Islet of Langerhans (tissue), 1 donor: ENCODE measurements at regions not wholly inside any gene's neighbourhood (a gene's known extent, or its start where the extent isn't known, plus 50 kb on each side); places are given as distances from the start of the nearest gene placed in this dataset.

Experiments
- FAIRE-seq: peaks from one replicate; lab custom pipeline; 2011; peaks lifted over from hg19 to GRCh38; lab: Jason Lieb, UNC

DNA sequence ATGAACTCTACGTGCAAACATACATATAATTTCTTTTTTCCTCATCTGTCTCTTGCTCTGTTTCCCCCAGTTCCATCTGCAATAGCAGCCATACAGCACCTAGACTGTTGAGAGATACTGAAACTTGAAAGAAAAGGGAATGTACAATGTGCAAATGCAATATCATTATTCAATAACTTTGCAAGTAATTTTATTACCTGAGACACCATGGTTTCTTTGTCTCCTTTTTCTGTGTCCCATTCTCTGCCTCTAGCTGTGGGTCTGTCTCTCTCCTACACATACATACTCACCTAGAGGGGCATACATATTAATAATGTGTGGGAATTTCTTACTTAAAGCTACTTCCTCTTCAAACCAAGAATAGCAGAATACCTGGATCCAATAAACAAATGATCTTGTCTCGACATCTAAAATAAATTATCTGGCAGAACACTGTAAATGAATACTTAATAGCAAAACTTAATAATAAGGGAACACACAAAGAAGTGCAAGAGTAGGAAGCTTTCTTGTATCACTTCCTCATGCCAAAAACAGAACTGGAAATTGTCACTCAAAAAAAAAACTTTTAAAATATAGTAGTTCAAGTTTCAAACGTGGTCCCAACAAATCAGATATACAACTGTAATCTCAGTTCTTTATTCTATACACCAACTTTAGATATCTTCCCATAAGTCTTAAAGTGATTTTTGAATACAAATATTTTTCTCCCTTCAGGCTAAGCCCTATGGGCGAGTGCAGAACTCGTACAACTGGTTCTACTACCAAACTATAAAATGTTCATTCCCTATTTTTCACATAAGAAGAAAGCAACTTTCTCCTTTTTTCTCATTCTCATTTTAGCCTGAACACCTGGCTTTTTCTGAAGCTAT is 194.6 kb downstream of the NRIP1 start:
- FAIRE-seq: no peak

DNA sequence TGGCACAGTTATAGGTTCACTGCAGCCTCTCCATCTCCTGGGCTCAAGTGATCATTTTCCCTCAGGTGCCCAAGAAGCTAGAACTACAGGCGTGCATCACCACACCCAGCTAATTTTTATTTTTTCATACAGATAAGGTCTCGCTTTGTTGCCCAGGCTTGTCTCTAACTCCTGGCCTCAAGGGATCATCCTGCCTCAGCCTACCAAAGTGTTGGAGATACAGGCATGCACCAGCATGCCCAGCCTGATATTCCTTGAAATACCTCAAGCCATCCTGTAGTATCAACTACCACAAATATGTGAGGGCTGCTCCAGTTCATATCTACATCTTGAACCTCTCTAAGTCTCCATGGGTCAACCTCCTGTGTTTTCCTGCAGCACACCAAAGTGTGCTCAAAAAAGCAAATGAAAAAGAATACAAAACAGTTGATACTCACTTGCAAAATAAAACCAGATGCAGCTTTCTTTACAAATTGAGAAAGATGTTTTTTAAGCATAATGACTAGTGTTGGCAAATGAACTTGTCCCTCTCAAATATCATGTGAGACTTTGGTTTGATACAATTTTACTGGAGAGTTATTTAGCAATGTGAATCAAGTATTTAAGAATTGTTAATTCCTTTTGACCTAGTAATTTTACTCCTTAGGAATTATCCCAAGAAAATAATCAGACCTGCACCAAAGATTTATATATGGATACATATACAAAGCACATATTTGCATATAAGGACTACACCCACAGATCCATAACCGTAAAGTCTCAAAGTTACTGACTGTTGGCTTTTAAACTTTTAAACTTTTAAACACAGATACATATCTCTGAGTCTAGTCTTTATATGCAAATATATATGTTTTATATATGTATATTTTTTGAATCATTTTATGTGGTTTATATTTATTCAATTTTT is 197.7 kb downstream of the NRIP1 start:
- no peak for FAIRE-seq

DNA sequence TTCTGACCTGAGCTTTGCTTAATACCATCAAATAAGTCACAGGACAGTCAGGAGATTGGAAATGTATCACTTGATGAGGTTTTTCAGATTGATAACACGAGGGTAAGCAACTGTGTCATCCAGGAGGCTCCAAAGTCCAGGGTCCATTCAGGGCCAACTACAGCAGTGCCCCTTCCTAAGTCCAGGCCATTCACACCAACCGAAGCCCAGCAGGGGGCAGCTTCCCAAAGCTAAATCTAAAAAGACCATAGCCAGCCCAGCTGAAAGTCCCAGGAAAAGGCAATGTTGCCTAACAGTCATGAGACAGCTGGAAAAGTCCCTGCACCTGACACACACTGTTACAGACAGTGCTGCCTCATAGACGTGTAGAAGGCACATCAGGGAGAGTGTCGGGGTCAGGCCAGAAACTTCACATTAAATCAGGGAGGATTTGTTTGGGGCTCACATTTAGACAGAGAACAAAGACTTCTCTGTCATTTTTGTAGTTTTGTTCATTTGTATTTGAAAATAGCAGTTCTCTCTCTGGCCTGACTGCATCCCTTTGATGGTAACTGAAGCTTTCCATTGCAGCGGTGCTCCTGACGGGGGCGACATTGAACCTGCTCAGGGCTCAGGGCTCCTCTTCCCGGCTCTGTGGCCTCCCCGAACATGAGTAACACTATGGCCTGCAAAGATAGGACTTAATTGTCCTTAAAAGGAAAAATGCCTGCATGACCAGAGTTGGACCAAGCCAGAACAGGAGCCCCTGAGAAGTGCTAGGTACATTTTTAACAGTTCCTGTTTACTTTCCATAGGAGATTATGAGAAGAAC is 200.4 kb downstream of the NRIP1 start:
- FAIRE-seq: peak; percentile 69

DNA sequence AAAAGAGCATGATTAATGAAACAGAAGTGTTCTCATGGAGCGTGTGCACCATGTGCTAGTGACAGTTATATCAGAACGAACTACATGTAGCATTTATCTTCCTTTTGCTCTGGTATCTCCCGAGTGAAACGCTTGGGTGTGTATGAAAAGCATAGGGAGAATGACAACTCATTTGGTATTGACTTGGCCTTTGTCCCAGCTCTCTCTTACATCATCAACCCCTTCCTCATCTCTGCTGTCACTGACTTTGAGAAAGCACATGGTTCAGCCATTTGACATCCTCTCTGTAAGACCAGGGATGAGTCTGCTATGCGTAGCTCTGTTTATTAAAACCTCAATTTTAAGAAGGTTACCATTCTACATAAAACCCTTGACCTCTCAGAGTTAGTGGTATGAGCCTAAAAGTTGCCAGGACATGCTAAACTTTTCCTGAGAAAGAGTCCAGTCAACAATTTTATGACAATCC is 201.0 kb downstream of the NRIP1 start:
- FAIRE-seq: no peak

DNA sequence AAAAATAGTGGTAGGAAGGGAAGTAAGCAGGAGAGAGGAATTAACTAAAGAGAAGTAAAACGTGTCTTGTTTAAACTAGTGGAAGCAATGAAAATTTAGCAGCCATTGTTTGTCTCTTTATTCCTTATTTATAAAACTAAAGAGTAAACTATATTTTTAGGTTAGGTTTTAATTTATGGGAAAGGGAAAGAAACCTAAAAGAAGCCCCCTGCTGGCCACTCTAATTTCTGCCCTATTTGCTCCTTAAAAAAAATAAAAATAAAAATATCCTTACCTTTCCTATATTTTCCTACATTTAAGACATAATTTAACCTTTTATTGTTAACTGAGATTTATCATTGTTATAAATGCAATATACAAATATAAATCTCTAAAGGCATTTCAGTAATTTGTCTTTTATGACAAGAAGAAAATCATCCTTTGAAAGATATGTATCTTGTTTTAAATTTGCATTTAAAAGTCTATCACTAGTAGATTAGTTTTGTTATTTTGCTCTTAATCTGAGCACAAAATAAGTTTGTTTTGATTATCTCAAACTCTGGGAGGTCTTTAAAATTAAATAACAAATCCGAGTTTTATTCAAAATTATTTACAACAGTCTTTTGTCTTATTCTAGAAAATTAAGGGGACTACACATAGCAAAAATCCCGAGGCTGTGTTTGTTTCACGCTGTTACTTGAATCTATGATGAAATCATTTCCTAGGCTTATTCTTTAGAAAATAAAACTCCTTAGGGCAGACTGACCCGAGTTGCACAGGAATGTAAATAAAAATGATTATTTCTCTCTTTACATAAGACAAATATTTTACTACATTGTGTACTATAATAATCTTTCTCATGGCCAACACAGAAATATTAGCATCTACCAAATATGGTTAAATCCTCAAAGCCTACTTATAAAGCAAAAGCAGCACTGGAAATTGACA is 201.7 kb downstream of the NRIP1 start:
- peak; percentile 68 for FAIRE-seq

DNA sequence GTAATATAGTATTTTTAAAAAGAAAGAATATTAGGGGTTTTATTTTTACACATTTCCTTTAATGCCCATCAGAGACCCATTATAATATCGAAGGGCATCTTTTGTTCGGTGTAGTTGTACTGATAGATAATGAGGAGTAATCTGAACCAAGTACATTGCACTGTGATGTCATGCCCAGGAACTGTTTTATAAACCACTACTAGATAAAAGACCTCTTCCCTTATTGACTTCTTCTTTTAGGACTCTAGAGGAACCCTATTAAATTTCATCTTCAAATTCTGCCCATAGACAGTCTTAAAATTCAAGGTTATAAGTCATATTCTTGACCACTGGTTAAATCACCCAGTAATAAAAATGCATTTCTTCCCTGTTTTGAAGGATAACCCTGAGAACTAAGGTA is 206.5 kb downstream of the NRIP1 start:
- FAIRE-seq: no peak

DNA sequence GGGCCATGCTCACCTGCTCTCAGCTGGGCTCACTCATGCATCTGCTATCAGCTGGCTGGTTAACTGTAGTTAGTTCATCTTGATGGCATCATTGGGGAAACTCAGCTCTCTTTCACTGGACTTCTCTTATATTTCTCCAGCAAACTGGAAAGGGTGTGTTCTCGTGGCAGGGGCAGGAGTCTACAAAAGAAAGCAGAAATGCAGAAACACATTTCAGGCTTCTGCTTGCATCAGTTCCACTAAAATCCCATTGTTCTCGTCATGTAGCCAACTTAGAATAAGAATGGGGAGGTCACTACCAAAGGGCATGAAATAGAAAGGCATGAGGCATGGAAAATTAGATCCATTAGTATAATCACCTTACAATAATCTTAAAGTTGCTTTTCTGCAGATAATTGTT is 207.3 kb downstream of the NRIP1 start:
- FAIRE-seq: no peak

DNA sequence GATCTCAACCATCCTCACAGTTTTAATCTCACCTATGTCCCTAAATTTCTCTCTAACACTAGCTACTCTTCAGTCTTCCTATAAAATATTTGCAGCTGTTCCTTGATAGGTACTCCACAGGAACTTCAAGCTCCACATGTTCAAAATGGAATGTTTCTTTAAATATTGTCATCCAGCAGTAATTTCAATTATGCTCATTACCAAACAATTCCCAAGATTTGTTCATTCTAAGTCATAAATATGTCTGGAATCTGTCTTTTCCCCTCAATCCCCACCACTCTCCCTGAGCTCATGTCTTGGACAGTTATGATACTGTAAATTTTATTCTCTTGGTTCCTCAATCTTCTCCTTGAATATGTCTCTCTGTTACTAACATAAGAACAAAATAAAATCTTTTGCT is 214.4 kb downstream of the NRIP1 start:
- no peak for FAIRE-seq

DNA sequence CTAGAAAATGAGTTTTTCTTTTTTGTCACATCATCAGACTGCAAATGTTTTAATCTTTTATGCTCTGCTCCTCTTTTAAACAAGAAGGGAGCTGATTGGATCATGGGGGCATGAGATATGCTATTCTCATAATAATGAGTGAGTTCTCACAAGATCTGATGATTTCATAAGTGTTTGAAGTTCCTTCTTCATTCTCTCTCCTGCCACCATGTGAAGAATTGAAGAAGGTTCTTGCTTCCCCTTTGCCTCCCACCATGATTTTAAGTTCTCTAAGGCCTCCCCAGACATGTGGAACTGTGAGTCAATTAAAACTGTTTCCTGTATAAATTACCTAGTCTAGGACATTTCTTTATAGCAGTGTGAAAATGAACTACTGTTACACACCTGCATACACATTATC is 218.2 kb downstream of the NRIP1 start:
- FAIRE-seq: no peak

DNA sequence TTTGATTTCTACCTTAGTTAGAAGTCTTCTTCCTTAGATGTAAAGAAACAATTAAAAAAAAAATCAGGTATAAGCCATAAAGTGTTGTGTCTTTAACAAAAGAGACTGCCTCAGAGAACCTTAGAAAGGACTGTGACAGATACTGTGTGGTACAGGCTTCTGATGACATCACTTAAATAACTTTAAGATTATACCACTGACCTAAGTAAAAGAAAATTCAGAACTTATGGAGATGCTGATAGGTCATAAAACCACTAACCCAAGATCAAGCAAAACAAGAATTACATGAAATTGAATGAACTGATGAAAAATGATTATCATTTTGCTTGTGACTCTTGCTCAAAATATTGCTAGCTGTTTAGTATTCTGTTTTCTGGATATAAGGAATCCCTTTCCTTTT is 220.8 kb downstream of the NRIP1 start:
- FAIRE-seq: no peak

DNA sequence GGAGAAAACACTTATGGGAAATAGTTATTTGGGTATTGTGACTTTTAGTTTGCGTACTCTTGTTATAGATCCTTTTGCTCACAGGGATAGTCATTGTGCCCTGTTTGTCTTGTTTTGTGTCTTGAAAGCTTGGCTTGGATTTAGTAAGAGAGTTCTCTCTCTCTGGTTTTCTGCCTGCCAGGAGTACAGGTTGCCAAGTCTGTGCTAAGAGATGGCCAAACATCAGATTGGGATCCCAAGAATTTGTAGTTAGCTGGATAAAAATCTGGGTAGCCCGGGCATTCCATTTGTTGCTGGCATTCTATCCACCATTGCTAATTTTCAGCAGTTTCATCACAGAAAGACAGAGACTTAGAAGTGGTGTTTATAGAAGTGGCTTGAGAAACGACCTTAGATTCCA is 222.2 kb downstream of the NRIP1 start:
- no peak for FAIRE-seq

DNA sequence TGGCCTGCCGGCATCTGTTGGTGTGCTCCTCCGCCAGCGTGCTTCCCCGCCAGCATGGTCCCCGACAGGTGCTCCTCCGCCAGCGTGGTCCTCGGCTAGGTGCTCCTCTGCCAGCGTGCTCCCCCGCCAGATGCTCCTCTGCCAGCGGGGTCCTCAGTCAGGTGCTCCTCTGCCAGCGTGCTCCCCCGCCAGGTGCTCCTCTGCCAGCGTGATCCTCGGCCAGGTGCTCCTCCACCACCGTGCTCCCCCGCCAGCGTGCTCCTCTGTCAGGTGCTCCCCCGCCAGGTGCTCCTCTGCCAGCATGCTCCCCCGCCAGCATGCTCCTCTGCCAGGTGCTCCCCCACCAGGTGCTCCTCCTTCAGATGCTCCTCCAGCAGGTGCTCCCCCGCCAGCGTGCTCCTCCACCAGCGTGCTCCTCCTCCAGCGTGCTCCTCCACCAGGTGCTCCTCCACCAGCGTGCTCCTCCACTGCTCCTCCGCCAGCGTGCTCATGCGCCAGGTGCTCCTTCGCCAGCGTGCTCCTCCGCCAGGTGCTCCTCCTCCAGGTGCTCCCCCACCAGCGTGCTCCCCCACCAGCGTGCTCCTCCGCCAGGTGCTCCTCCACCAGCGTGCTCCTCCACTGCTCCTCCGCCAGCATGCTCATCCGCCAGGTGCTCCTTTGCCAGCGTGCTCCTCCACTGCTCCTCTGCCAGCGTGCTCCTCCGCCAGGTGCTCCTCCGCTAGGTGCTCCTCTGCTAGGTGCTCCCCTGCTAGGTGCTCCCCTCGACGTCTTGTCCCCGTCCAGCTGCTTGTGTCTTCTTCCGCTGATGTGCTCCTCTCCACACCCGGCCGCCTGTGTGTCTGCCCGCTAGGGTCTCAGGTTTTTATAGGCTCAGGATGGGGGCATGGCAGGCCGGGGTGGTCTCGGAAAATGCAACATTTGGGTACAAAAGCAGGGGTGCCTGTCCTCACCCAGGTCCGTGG is 223.0 kb downstream of the NRIP1 start:
- FAIRE-seq: no peak

DNA sequence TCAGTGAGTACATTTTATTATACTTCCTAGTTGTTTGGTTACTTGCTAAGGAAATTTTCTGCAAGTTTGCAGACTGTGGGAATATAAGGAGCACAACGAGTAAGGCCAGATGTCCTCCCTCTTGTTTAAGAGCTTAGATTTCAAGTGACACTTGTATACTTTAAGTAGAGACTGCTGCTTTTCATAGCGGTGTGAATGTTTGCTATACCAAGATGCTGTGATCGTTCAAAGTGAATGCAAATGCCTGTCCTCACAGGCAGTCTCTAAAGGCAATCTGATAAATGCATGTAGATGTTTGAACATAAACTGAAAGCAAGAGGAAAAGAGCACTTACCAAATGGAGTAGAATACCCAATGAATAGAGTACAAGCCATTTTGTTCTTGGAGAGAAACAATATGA is 226.4 kb downstream of the NRIP1 start:
- no peak for FAIRE-seq

DNA sequence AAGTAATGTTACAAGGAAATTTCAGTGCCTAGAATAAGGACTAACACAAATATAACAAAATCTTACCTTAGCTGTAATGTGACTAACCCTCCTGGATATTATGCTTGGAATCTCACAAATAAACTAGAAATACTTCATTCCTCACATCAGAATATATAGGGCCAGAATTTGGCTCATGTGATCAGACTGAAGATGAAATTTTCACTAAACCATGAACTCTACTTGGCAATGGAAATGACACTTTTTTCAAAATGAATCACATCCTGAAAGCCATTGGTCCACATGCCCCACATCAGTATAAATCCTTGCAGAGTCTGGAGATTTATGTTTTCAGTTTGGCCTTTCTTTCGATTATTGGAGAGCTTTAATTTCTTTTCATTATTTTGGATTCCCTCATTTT is 227.8 kb downstream of the NRIP1 start:
- no peak for FAIRE-seq

DNA sequence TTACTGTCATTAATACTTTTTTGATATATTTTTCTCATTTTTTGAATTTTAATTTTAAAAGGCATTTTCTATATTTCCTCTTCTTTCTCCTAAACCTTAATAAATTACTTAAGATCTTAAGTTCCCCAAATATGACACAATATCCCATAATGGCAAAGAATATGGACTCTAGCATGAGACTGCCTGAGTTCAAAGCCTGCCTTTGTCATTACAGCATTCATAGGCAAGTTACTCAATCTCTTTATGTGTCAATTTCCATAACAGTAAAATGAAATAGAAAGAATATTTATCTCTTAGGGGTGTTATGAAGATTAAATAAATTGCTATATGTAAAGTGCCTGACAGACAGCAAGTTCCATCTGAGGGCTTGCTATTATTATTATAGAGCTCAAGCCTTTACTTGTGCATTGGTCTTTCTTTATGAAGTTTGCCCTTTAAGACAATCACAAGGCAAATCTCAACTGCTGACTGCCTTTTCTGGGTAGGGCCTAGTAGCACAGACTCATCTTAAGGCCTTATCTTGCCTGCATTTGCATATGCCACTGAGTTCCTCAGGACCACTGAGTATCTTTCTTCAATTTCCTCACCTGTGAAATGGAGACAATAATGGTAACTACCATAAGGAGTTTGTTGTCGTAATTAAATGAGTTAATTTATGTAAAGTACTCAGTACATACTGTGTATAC is 231.0 kb downstream of the NRIP1 start:
- no peak for FAIRE-seq

DNA sequence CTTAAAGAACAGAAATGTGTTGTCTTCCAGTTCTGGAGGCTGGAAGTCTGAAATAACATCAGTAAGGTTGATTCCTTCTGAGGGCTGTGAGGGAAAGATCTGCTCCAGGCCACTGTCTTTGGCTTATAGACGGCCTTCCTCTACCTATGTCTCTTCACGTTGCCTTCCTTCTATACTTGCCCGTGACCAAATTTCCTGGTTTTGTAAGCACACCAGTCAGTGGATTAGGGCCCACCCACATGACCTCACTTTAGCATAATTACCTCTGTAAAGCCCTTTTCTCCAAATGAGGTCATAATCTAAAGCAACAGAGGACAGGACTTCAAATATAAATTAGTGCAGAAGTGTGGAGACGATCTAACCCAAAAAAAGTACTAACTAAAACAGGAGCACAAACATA is 231.6 kb downstream of the NRIP1 start:
- no peak for FAIRE-seq

DNA sequence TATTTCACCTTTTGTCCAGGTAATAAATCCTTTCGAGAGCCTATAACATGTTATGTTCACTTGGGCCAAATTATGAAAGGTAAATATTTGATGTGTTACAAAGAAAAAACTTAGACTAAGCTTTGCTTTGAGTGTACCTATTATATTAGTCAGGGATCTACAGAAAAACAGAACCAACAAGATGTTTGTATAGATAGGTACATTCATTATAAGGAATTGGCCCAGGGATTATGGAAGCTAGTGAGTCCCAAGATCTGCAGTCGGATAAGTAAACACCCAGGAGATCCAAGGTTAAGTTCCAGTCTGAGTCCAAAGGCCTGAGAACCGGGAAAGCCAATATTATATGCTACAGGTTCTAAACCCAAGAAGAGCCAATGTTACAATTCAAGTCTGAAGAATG is 234.5 kb downstream of the NRIP1 start:
- no peak for FAIRE-seq

DNA sequence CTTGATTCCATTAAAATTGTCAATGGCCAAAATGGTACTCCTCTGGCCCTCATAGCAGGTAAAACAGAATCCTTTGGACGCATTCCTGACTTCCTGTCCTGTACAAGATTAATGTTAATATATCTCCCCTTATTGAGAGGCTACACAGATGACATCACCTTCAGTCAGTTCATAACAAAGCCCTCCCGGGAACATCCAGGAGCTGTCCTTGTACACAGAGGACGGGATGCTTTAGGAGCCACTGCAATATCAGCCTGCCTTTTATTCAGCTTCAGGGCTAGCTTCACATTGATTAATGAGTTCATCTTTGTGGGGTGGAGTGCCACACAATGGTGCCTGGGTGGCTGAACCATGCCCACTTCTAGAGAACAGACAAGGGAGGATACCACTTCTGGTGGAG is 235.1 kb downstream of the NRIP1 start:
- FAIRE-seq: no peak

DNA sequence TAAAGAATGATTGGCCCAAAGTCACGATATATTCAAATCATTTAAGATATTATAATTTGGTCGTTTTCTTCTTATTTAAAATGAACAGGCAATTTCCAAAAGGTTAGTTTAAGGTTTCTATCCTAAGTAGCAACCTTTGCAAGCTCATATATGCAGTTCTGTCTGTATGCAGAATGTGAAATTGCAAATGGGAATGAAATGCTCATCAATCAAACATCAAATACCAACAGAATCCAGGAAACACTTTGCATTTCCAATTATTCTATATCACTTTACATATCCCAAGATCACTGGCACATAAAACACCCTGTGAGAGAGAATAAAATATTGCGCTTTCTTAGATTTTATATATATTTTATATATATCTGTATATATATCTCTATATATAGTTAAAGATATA is 237.3 kb downstream of the NRIP1 start:
- FAIRE-seq: no peak

DNA sequence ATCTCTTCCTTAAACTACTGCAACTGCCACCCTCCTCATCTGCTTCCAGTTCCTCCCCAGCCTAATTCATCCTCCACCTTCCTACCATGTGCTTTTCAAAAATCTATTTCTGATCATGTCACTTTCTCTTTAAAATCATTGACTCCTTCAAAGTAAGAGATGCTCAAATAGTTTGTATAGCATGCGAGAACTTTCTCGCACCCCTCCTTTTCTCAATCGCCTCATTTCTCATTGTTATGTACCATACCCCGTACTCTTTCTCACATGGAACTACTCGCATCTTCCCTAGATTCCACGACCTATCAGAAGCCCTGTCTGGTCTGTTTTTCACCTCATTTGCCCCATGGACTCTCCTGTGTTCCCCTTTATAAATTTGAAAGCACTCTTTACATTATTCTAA is 238.2 kb downstream of the NRIP1 start:
- FAIRE-seq: no peak
